H1 (cell line): ENCODE measurements at regions not wholly inside any gene's neighbourhood (a gene's known extent, or its start where the extent isn't known, plus 50 kb on each side); places are given as distances from the start of the nearest gene placed in this dataset.

Experiments
- TF ChIP-seq, protein P1 (sequence below): fragments of 300-600 bp; sonication (generic); IDR thresholded peaks from 2 replicates; pipeline ENCODE4 v1.7.1; 2012; ENCODE audit warnings: low read length, moderate library complexity, mild to moderate bottlenecking, inconsistent platforms; ENCODE audit not compliant: insufficient replicate concordance

DNA sequence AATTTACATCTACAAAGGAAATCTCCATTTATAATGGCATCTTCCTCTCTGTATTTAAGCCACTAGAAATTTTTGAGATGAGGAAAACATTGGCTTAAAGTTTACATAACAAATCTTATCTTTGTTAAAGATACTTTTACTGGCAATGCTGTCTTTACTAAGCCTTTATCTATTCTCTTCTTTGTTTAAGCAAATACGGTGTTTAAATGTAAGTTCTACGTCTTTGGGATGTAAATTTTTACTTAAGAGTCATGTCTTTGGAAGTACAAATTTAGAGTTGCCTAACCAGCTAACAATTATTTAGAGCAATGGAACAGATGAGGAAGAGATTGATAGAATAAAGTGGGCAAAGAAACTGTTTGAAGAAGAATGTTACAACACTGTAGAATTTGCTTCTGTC lies 1024.0 kb upstream of the PCDH10 start (continued):
- TF ChIP-seq, protein P1, sequence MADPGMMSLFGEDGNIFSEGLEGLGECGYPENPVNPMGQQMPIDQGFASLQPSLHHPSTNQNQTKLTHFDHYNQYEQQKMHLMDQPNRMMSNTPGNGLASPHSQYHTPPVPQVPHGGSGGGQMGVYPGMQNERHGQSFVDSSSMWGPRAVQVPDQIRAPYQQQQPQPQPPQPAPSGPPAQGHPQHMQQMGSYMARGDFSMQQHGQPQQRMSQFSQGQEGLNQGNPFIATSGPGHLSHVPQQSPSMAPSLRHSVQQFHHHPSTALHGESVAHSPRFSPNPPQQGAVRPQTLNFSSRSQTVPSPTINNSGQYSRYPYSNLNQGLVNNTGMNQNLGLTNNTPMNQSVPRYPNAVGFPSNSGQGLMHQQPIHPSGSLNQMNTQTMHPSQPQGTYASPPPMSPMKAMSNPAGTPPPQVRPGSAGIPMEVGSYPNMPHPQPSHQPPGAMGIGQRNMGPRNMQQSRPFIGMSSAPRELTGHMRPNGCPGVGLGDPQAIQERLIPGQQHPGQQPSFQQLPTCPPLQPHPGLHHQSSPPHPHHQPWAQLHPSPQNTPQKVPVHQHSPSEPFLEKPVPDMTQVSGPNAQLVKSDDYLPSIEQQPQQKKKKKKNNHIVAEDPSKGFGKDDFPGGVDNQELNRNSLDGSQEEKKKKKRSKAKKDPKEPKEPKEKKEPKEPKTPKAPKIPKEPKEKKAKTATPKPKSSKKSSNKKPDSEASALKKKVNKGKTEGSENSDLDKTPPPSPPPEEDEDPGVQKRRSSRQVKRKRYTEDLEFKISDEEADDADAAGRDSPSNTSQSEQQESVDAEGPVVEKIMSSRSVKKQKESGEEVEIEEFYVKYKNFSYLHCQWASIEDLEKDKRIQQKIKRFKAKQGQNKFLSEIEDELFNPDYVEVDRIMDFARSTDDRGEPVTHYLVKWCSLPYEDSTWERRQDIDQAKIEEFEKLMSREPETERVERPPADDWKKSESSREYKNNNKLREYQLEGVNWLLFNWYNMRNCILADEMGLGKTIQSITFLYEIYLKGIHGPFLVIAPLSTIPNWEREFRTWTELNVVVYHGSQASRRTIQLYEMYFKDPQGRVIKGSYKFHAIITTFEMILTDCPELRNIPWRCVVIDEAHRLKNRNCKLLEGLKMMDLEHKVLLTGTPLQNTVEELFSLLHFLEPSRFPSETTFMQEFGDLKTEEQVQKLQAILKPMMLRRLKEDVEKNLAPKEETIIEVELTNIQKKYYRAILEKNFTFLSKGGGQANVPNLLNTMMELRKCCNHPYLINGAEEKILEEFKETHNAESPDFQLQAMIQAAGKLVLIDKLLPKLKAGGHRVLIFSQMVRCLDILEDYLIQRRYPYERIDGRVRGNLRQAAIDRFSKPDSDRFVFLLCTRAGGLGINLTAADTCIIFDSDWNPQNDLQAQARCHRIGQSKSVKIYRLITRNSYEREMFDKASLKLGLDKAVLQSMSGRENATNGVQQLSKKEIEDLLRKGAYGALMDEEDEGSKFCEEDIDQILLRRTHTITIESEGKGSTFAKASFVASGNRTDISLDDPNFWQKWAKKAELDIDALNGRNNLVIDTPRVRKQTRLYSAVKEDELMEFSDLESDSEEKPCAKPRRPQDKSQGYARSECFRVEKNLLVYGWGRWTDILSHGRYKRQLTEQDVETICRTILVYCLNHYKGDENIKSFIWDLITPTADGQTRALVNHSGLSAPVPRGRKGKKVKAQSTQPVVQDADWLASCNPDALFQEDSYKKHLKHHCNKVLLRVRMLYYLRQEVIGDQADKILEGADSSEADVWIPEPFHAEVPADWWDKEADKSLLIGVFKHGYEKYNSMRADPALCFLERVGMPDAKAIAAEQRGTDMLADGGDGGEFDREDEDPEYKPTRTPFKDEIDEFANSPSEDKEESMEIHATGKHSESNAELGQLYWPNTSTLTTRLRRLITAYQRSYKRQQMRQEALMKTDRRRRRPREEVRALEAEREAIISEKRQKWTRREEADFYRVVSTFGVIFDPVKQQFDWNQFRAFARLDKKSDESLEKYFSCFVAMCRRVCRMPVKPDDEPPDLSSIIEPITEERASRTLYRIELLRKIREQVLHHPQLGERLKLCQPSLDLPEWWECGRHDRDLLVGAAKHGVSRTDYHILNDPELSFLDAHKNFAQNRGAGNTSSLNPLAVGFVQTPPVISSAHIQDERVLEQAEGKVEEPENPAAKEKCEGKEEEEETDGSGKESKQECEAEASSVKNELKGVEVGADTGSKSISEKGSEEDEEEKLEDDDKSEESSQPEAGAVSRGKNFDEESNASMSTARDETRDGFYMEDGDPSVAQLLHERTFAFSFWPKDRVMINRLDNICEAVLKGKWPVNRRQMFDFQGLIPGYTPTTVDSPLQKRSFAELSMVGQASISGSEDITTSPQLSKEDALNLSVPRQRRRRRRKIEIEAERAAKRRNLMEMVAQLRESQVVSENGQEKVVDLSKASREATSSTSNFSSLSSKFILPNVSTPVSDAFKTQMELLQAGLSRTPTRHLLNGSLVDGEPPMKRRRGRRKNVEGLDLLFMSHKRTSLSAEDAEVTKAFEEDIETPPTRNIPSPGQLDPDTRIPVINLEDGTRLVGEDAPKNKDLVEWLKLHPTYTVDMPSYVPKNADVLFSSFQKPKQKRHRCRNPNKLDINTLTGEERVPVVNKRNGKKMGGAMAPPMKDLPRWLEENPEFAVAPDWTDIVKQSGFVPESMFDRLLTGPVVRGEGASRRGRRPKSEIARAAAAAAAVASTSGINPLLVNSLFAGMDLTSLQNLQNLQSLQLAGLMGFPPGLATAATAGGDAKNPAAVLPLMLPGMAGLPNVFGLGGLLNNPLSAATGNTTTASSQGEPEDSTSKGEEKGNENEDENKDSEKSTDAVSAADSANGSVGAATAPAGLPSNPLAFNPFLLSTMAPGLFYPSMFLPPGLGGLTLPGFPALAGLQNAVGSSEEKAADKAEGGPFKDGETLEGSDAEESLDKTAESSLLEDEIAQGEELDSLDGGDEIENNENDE: peak; percentile 96
